ENCODE measurements at regions not wholly inside any gene's neighbourhood (a gene's known extent, or its start where the extent isn't known, plus 50 kb on each side); places are given as distances from the start of the nearest gene placed in this dataset.

- TF ChIP-seq MAX (IDR thresholded peaks at IDR 0.05) = no peak
- no peak for TF ChIP-seq EP300 (IDR thresholded peaks at IDR 0.05; ENCODE audit: borderline replicate concordance)
- no peak for TF ChIP-seq CEBPB (IDR thresholded peaks at IDR 0.05)
- no peak for TF ChIP-seq ZBTB7A (IDR thresholded peaks at IDR 0.05; ENCODE audit: low read depth)
- TF ChIP-seq, protein P1, sequence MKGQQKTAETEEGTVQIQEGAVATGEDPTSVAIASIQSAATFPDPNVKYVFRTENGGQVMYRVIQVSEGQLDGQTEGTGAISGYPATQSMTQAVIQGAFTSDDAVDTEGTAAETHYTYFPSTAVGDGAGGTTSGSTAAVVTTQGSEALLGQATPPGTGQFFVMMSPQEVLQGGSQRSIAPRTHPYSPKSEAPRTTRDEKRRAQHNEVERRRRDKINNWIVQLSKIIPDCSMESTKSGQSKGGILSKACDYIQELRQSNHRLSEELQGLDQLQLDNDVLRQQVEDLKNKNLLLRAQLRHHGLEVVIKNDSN (IDR thresholded peaks at IDR 0.05) = no peak
- TF ChIP-seq EGR1 (IDR thresholded peaks at IDR 0.05) = no peak
- TF ChIP-seq TEAD4 (IDR thresholded peaks at IDR 0.05) = no peak
- TF ChIP-seq FOXM1 (IDR thresholded peaks at IDR 0.05; ENCODE audit: borderline replicate concordance, low read depth) = no peak
- no peak for TF ChIP-seq TCF12 (IDR thresholded peaks at IDR 0.05; ENCODE audit: low read depth)
- TF ChIP-seq YY1 (IDR thresholded peaks at IDR 0.05; ENCODE audit: low read depth) = no peak
- TF ChIP-seq, protein P2, sequence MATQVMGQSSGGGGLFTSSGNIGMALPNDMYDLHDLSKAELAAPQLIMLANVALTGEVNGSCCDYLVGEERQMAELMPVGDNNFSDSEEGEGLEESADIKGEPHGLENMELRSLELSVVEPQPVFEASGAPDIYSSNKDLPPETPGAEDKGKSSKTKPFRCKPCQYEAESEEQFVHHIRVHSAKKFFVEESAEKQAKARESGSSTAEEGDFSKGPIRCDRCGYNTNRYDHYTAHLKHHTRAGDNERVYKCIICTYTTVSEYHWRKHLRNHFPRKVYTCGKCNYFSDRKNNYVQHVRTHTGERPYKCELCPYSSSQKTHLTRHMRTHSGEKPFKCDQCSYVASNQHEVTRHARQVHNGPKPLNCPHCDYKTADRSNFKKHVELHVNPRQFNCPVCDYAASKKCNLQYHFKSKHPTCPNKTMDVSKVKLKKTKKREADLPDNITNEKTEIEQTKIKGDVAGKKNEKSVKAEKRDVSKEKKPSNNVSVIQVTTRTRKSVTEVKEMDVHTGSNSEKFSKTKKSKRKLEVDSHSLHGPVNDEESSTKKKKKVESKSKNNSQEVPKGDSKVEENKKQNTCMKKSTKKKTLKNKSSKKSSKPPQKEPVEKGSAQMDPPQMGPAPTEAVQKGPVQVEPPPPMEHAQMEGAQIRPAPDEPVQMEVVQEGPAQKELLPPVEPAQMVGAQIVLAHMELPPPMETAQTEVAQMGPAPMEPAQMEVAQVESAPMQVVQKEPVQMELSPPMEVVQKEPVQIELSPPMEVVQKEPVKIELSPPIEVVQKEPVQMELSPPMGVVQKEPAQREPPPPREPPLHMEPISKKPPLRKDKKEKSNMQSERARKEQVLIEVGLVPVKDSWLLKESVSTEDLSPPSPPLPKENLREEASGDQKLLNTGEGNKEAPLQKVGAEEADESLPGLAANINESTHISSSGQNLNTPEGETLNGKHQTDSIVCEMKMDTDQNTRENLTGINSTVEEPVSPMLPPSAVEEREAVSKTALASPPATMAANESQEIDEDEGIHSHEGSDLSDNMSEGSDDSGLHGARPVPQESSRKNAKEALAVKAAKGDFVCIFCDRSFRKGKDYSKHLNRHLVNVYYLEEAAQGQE (IDR thresholded peaks at IDR 0.05; ENCODE audit: low read depth) = no peak
- no peak for TF ChIP-seq RAD21 (IDR thresholded peaks at IDR 0.05; ENCODE audit: low read depth)
- no peak for TF ChIP-seq NFIC (IDR thresholded peaks at IDR 0.05)
- TF ChIP-seq TAF1 (IDR thresholded peaks at IDR 0.05; ENCODE audit: low read depth) = no peak
- TF ChIP-seq CREB1 (IDR thresholded peaks at IDR 0.05; ENCODE audit: low read depth) = no peak
Measured at GRCh38 chr12:89165703-89166102, 186.6 kb downstream of the DUSP6 start.

DNA sequence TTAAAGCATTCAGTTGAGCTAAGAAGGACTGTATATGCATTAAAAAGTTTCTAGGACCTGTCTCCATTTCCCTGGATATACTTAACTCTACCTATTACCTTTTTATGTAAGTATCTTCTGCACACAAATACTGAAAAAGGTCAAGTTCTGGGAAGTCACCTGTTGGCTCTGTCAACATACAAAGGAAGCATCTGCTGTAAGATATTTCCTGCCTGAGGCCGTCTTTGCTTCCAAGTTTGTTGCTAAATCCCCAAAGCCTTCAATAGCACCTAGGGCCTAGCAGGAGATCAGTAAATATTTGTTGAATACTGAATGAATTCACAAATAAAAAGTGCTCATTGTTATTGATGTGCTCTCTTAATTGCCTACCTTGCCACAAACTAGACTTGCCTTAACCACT, 188.4 kb downstream of the DUSP6 start:
- TF ChIP-seq CEBPB (IDR thresholded peaks at IDR 0.05) (no peak), NFIC (IDR thresholded peaks at IDR 0.05) (no peak), TAF1 (IDR thresholded peaks at IDR 0.05; ENCODE audit: low read depth) (no peak), YY1 (IDR thresholded peaks at IDR 0.05; ENCODE audit: low read depth) (no peak), RAD21 (IDR thresholded peaks at IDR 0.05; ENCODE audit: low read depth) (no peak), CREB1 (IDR thresholded peaks at IDR 0.05; ENCODE audit: low read depth) (no peak), TEAD4 (IDR thresholded peaks at IDR 0.05) (no peak), MAX (IDR thresholded peaks at IDR 0.05) (no peak), EGR1 (IDR thresholded peaks at IDR 0.05) (no peak), EP300 (IDR thresholded peaks at IDR 0.05; ENCODE audit: borderline replicate concordance) (no peak), FOXM1 (IDR thresholded peaks at IDR 0.05; ENCODE audit: borderline replicate concordance, low read depth) (no peak), ZBTB7A (IDR thresholded peaks at IDR 0.05; ENCODE audit: low read depth) (no peak), TCF12 (IDR thresholded peaks at IDR 0.05; ENCODE audit: low read depth) (no peak)
- TF ChIP-seq, protein P2 (IDR thresholded peaks at IDR 0.05; ENCODE audit: low read depth) = no peak
- TF ChIP-seq, protein P1 (IDR thresholded peaks at IDR 0.05) = no peak

DNA sequence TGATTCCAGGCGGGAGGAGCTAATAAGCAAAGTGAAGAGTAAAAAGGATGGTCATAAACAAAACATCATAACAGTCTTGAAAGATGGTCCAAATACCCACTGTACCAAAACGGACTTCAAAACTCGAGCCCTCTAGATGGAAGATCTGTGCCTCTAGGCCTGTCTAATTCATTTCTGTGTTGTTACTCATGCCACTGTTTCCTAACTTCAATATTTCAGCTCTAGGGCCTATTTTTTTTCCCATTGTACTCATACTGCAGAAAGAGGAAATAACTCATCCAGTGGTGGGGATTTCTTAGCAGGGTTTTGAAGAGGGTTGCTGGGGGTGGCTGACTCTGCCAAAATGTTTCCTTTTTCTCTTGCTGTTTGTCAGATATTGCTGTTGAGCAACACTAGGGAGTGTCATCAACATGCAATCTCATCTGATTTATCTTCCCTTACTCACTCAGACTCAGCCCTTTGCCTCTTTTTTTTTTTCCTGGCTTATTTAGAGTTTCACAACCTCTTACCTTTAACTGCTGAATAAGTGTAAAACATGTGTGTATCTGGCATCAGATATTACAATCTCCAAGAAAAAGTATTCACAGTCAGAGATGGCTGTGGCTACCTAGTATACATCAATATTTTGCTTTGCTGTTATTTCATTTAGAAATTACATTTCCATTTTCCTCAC, 189.6 kb downstream of the DUSP6 start:
- TF ChIP-seq RAD21 (IDR thresholded peaks at IDR 0.05; ENCODE audit: low read depth) (no peak), EP300 (IDR thresholded peaks at IDR 0.05; ENCODE audit: borderline replicate concordance) (no peak), NFIC (IDR thresholded peaks at IDR 0.05) (no peak), MAX (IDR thresholded peaks at IDR 0.05) (no peak)
- TF ChIP-seq, protein P2 (IDR thresholded peaks at IDR 0.05; ENCODE audit: low read depth) = no peak

DNA sequence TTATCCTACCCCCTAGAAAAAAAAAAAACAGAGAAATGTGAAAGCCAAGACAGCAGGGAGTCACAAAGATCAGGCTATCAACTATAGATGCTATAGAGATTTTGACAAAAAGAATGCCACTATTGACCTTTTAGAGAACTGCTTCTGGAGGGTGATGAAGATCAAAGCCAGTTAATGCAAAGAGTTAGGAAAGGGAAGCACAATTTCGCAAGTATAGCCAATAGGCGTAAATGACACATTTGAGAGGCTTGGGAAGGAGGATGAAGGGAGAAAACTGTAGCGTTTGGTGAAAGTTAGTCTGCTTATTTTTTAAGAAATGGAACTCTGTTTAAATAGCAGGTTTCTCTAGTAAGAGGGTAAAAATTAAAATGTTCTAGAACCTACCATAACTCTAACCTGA, 190.7 kb downstream of the DUSP6 start:
- TF ChIP-seq YY1 (IDR thresholded peaks at IDR 0.05; ENCODE audit: low read depth) = no peak
- TF ChIP-seq NFIC (IDR thresholded peaks at IDR 0.05) = no peak
- TF ChIP-seq CREB1 (IDR thresholded peaks at IDR 0.05; ENCODE audit: low read depth) = no peak
- TF ChIP-seq ZBTB7A (IDR thresholded peaks at IDR 0.05; ENCODE audit: low read depth) = no peak
- TF ChIP-seq CEBPB (IDR thresholded peaks at IDR 0.05) = no peak
- TF ChIP-seq TCF12 (IDR thresholded peaks at IDR 0.05; ENCODE audit: low read depth) = no peak
